ENCODE measurements at regions not wholly inside any gene's neighbourhood (a gene's known extent, or its start where the extent isn't known, plus 50 kb on each side); places are given as distances from the start of the nearest gene placed in this dataset.
"Not testable (repeated sequence)": the region's sequence is repeated elsewhere in the genome, so short reads cannot be mapped to it uniquely, and the experiment has no call there.

GRCh38 chr13:56510836-56511235 lies 629.9 kb upstream of the PRR20A start:
- H3K36me3 ChIP-seq (ENCODE audit: control insufficient read depth, low read depth, low read length) = no peaks in the 10 kb centered on the region
- no peak overlapping the region for H3K27ac ChIP-seq (ENCODE audit: low read length)
- no peaks in the 10 kb centered on the region for H3K27me3 ChIP-seq (ENCODE audit: control insufficient read depth, insufficient read depth, low read length)
- H3K4me1 ChIP-seq (ENCODE audit: control insufficient read depth, low read depth, low read length) = no peaks in the 10 kb centered on the region
- no peak overlapping the region for H3K9ac ChIP-seq (ENCODE audit: low read length)
- no peak overlapping the region for H3K4me3 ChIP-seq (ENCODE audit: low read length)
- no peaks in the 10 kb centered on the region for H3K9me3 ChIP-seq (ENCODE audit: control insufficient read depth, low read depth, low read length)

DNA sequence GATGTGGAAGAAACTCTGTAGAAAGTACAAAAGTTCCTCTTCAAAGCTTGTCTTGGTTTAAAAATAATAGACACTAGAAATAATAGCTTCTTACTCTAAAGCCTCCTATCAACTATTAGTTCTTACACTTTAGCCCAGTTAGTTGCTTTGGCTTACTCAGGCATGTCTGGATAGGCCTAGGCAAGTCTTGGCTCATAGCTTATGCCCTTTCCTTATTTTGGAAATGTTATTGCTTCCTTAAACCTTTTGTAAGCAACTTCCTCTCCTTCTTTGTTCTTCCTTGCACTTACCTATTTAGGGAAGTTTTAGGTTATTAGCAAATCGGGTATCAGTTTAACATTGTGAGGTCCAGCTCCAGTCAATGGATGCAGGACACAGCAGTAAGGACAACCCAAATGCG lies 628.4 kb upstream of the PRR20A start:
- H3K36me3 ChIP-seq (ENCODE audit: control insufficient read depth, low read depth, low read length); H3K4me1 ChIP-seq (ENCODE audit: control insufficient read depth, low read depth, low read length); H3K27ac ChIP-seq (ENCODE audit: low read length); H3K27me3 ChIP-seq (ENCODE audit: control insufficient read depth, insufficient read depth, low read length); H3K9me3 ChIP-seq (ENCODE audit: control insufficient read depth, low read depth, low read length); H3K4me3 ChIP-seq (ENCODE audit: low read length); H3K9ac ChIP-seq (ENCODE audit: low read length): not testable (repeated sequence)

DNA sequence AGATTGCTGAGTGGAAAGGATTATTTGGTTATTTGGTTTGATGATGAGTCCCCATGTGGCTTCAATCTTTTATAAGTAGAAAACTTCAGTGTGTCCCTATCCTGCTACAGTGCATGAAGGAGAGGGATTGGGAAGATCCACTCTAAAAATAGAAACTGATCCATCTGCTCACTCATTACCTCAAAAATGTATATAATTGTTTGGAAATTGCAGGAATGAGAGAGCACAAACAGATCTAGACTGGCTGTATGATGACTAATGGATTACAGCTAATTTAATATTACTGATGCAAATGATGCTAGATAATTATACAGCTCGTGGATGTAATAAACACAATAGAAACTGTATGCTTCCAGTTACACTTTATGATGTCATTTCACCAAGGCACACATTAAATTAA lies 625.3 kb upstream of the PRR20A start:
- H3K4me3 ChIP-seq (ENCODE audit: low read length) = no peak overlapping the region
- no peaks in the 10 kb centered on the region for H3K9me3 ChIP-seq (ENCODE audit: control insufficient read depth, low read depth, low read length)
- no peak overlapping the region for H3K9ac ChIP-seq (ENCODE audit: low read length)
- H3K27ac ChIP-seq (ENCODE audit: low read length) = no peak overlapping the region
- no peaks in the 10 kb centered on the region for H3K36me3 ChIP-seq (ENCODE audit: control insufficient read depth, low read depth, low read length)
- no peaks in the 10 kb centered on the region for H3K4me1 ChIP-seq (ENCODE audit: control insufficient read depth, low read depth, low read length)
- no peaks in the 10 kb centered on the region for H3K27me3 ChIP-seq (ENCODE audit: control insufficient read depth, insufficient read depth, low read length)

GRCh38 chr13:56528040-56528790 lies 612.5 kb upstream of the PRR20A start:
- H3K4me1 ChIP-seq (ENCODE audit: control insufficient read depth, low read depth, low read length) = no peaks in the 10 kb centered on the region
- no peaks in the 10 kb centered on the region for H3K9me3 ChIP-seq (ENCODE audit: control insufficient read depth, low read depth, low read length)
- no peak overlapping the region for H3K9ac ChIP-seq (ENCODE audit: low read length)
- no peak overlapping the region for H3K27ac ChIP-seq (ENCODE audit: low read length)
- H3K36me3 ChIP-seq (ENCODE audit: control insufficient read depth, low read depth, low read length) = no peaks in the 10 kb centered on the region
- no peak overlapping the region for H3K4me3 ChIP-seq (ENCODE audit: low read length)
- no peaks in the 10 kb centered on the region for H3K27me3 ChIP-seq (ENCODE audit: control insufficient read depth, insufficient read depth, low read length)

- H3K36me3 ChIP-seq (ENCODE audit: control insufficient read depth, low read depth, low read length) = no peaks in the 10 kb centered on the region
- no peak overlapping the region for H3K27ac ChIP-seq (ENCODE audit: low read length)
- no peaks in the 10 kb centered on the region for H3K4me1 ChIP-seq (ENCODE audit: control insufficient read depth, low read depth, low read length)
- no peaks in the 10 kb centered on the region for H3K9me3 ChIP-seq (ENCODE audit: control insufficient read depth, low read depth, low read length)
- H3K9ac ChIP-seq (ENCODE audit: low read length) = no peak overlapping the region
- no peak overlapping the region for H3K4me3 ChIP-seq (ENCODE audit: low read length)
- no peaks in the 10 kb centered on the region for H3K27me3 ChIP-seq (ENCODE audit: control insufficient read depth, insufficient read depth, low read length)
Observed at GRCh38 chr13:56530096-56530495, 610.6 kb upstream of the PRR20A start.

GRCh38 chr13:56547921-56548320 lies 592.8 kb upstream of the PRR20A start:
- H3K4me1 ChIP-seq (ENCODE audit: control insufficient read depth, low read depth, low read length); H3K9me3 ChIP-seq (ENCODE audit: control insufficient read depth, low read depth, low read length); H3K27me3 ChIP-seq (ENCODE audit: control insufficient read depth, insufficient read depth, low read length); H3K27ac ChIP-seq (ENCODE audit: low read length); H3K9ac ChIP-seq (ENCODE audit: low read length); H3K4me3 ChIP-seq (ENCODE audit: low read length); H3K36me3 ChIP-seq (ENCODE audit: control insufficient read depth, low read depth, low read length): not testable (repeated sequence)

GRCh38 chr13:56558698-56559320 lies 581.9 kb upstream of the PRR20A start:
- Histone ChIP-seq H3K9me3 (ENCODE audit: control insufficient read depth, low read depth, low read length) (no peaks in the 10 kb centered on the region), H3K4me3 (ENCODE audit: low read length) (no peak overlapping the region)

DNA sequence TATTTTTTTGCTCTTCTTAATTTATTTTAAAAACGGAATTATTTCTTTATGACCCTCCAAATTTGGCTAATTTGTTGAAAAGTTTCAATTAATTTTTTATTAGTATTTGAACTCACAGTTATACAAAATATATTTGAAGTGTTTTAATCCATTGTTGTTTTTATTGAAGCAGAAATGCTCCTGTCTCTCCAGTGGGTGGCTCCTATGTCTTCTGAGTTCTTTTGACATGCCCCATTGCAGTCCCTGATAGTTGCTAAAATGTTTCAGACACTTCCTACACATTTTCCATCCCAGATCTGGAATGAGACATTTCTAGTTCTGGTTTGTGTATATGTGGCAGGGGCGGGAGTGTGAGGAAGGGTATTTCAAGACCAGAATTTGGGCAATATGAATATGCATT lies 579.4 kb upstream of the PRR20A start:
- Histone ChIP-seq H3K27me3 (ENCODE audit: control insufficient read depth, insufficient read depth, low read length) (no peaks in the 10 kb centered on the region), H3K9me3 (ENCODE audit: control insufficient read depth, low read depth, low read length) (no peaks in the 10 kb centered on the region), H3K4me3 (ENCODE audit: low read length) (no peak overlapping the region), H3K4me1 (ENCODE audit: control insufficient read depth, low read depth, low read length) (no peaks in the 10 kb centered on the region), H3K36me3 (ENCODE audit: control insufficient read depth, low read depth, low read length) (no peaks in the 10 kb centered on the region), H3K9ac (ENCODE audit: low read length) (no peak overlapping the region), H3K27ac (ENCODE audit: low read length) (no peak overlapping the region)

More at GRCh38 chr13:56558698-56559320, 581.9 kb upstream of the PRR20A start:
- no peak overlapping the region for H3K27ac ChIP-seq (ENCODE audit: low read length)
- no peaks in the 10 kb centered on the region for H3K4me1 ChIP-seq (ENCODE audit: control insufficient read depth, low read depth, low read length)
- no peak overlapping the region for H3K9ac ChIP-seq (ENCODE audit: low read length)
- no peaks in the 10 kb centered on the region for H3K27me3 ChIP-seq (ENCODE audit: control insufficient read depth, insufficient read depth, low read length)
- H3K36me3 ChIP-seq (ENCODE audit: control insufficient read depth, low read depth, low read length) = no peaks in the 10 kb centered on the region

DNA sequence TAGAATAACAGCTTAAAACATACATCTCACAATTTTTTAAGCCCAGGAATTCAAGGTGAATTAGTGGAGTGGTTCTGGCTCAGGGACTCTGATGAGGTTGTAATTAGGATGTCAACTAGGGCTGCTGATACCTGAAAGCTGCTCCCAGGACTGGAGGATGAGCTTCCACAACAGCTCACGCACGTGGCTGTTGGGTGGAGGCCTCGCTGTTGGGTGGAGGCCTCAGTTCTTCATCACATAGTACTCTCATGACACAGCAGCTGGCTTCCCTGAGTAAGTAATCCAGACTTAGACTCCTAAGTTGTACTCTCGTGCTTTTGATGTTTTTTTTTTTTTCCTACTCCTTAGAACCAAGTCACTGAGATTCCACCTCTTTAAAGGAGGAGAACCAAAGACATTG lies 577.1 kb upstream of the PRR20A start:
- Histone ChIP-seq H3K4me3 (ENCODE audit: low read length) (no peak overlapping the region), H3K27me3 (ENCODE audit: control insufficient read depth, insufficient read depth, low read length) (no peaks in the 10 kb centered on the region), H3K36me3 (ENCODE audit: control insufficient read depth, low read depth, low read length) (no peaks in the 10 kb centered on the region), H3K27ac (ENCODE audit: low read length) (no peak overlapping the region), H3K9ac (ENCODE audit: low read length) (no peak overlapping the region), H3K4me1 (ENCODE audit: control insufficient read depth, low read depth, low read length) (no peaks in the 10 kb centered on the region), H3K9me3 (ENCODE audit: control insufficient read depth, low read depth, low read length) (no peaks in the 10 kb centered on the region)

DNA sequence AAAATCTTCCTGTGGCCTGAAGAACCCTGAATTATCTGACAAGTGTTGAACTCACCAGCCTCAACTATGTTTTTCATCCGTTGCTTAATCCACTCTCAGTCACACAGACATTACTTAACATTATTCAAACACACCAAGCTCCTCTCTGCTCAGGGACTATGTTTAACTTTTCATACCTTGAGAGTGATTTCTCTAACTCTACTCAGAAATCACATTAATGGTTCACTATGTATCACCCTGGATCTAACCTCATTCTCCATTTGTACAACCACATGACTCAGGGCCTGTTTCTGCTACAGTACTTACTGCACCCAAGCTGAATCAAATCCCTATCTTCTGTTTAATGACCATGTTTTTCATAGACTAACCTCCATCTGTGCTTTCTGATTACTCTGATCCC lies 553.7 kb upstream of the PRR20A start:
- H3K27me3 ChIP-seq (ENCODE audit: control insufficient read depth, insufficient read depth, low read length) = no peaks in the 10 kb centered on the region
- no peak overlapping the region for H3K27ac ChIP-seq (ENCODE audit: low read length)

DNA sequence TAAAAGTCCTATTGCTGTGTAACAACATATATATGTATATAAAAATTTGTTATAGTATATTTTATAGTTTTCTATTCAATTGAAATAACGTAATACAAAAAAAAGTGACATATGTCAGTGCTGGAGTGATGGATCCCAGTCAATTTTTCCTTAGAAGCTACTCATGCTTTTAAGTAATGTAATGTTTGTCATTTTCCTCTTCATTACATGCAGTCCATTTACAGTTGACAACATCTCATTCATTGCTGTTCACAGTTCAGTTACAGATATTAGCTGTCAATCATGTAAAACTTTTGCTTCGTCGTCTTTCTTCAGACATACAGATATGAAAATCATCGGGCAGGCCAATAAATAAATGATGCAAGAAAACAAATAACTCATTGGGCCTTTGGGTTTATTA lies 525.1 kb upstream of the PRR20A start:
- H3K9me3 ChIP-seq (ENCODE audit: control insufficient read depth, low read depth, low read length) = no peaks in the 10 kb centered on the region
- no peak overlapping the region for H3K27ac ChIP-seq (ENCODE audit: low read length)
- H3K36me3 ChIP-seq (ENCODE audit: control insufficient read depth, low read depth, low read length) = no peaks in the 10 kb centered on the region
- no peak overlapping the region for H3K4me3 ChIP-seq (ENCODE audit: low read length)
- no peak overlapping the region for H3K9ac ChIP-seq (ENCODE audit: low read length)
- no peaks in the 10 kb centered on the region for H3K27me3 ChIP-seq (ENCODE audit: control insufficient read depth, insufficient read depth, low read length)
- no peaks in the 10 kb centered on the region for H3K4me1 ChIP-seq (ENCODE audit: control insufficient read depth, low read depth, low read length)

More for the DNA sequence above, 553.7 kb upstream of the PRR20A start:
- peaks cover 3% of the 10 kb centered on the region for H3K9me3 ChIP-seq (ENCODE audit: control insufficient read depth, low read depth, low read length)
- H3K9ac ChIP-seq (ENCODE audit: low read length) = no peak overlapping the region
- no peaks in the 10 kb centered on the region for H3K36me3 ChIP-seq (ENCODE audit: control insufficient read depth, low read depth, low read length)
- no peak overlapping the region for H3K4me3 ChIP-seq (ENCODE audit: low read length)
- H3K4me1 ChIP-seq (ENCODE audit: control insufficient read depth, low read depth, low read length) = no peaks in the 10 kb centered on the region

- H3K4me1 ChIP-seq (ENCODE audit: control insufficient read depth, low read depth, low read length) = no peaks in the 10 kb centered on the region
- no peak overlapping the region for H3K4me3 ChIP-seq (ENCODE audit: low read length)
- H3K36me3 ChIP-seq (ENCODE audit: control insufficient read depth, low read depth, low read length) = no peaks in the 10 kb centered on the region
- H3K27ac ChIP-seq (ENCODE audit: low read length) = no peak overlapping the region
- H3K9ac ChIP-seq (ENCODE audit: low read length) = no peak overlapping the region
- no peaks in the 10 kb centered on the region for H3K27me3 ChIP-seq (ENCODE audit: control insufficient read depth, insufficient read depth, low read length)
- H3K9me3 ChIP-seq (ENCODE audit: control insufficient read depth, low read depth, low read length) = no peaks in the 10 kb centered on the region
Observed at GRCh38 chr13:56622840-56623239, 517.9 kb upstream of the PRR20A start.
